Caco-2 (cell line): ENCODE measurements at regions not wholly inside any gene's neighbourhood (a gene's known extent, or its start where the extent isn't known, plus 50 kb on each side); places are given as distances from the start of the nearest gene placed in this dataset.

Source experiments
- BruUV-seq: library from RNA; stranded (reverse); fragments of 400-500 nt; replicated peaks from 2 replicates; lab custom pipeline; 2021; lab: Mats Ljungman, UMichigan
- CTCF ChIA-PET: fragments of 300-600 bp; sonication (Branson Sonifier 250); formaldehyde crosslinking; loops from one replicate; lab custom pipeline; 2022; ENCODE audit warnings: antibody characterized with exemption; lab: Charles Lee
- POLR2A ChIA-PET: fragments of 300-600 bp; sonication (Branson Sonifier 250); formaldehyde crosslinking; loops from one replicate; lab custom pipeline; 2022; ENCODE audit warnings: antibody characterized with exemption; lab: Charles Lee
- DNase-seq, 2 experiments: peaks; one replicate each; pipeline versions ENCODE4 v3.0.0 to v3.0.0-alpha.2; 2020 to 2022
- H3K27me3 ChIP-seq: replicated peaks from 2 replicates; pipeline ENCODE4 v1.6.0; 2011; ENCODE audit warnings: low read length; ENCODE audit not compliant: control insufficient read depth, insufficient read depth
- H3K36me3 ChIP-seq: 2 replicates; pipeline ENCODE4 v1.5.1; 2011; ENCODE audit warnings: low read length; ENCODE audit not compliant: control insufficient read depth, insufficient read depth
- H3K4me1 ChIP-seq: fragments of 250-450 bp; sonication (Bioruptor Pico); 2 replicates; pipeline ENCODE4 v1.5.1; 2020; ENCODE audit warnings: mild to moderate bottlenecking
- H3K4me3 ChIP-seq: 2 replicates; pipeline ENCODE4 v1.5.1; 2011; ENCODE audit warnings: low read depth, mild to moderate bottlenecking, control low read depth, low read length
- H3K9me3 ChIP-seq: fragments of 250-450 bp; sonication (Bioruptor Pico); 2 replicates; pipeline ENCODE4 v1.5.1; 2020; ENCODE audit warnings: mild to moderate bottlenecking, moderate library complexity
- H3K27ac Mint-ChIP-seq: one replicate; pipeline ENCODE4 v1.8.0; 2022; ENCODE audit warnings: mixed read lengths; ENCODE audit not compliant: unreplicated experiment
- H3K27me3 Mint-ChIP-seq: one replicate; pipeline ENCODE4 v1.8.0; 2022; ENCODE audit warnings: mixed read lengths; ENCODE audit not compliant: insufficient read depth, unreplicated experiment
- H3K36me3 Mint-ChIP-seq: one replicate; pipeline ENCODE4 v1.8.0; 2022; ENCODE audit warnings: mild to moderate bottlenecking, mixed read lengths; ENCODE audit not compliant: insufficient read depth, unreplicated experiment
- H3K4me1 Mint-ChIP-seq: one replicate; pipeline ENCODE4 v1.8.0; 2022; ENCODE audit warnings: low read depth, mixed read lengths; ENCODE audit not compliant: unreplicated experiment
- H3K4me3 Mint-ChIP-seq: one replicate; pipeline ENCODE4 v1.8.0; 2022; ENCODE audit warnings: mild to moderate bottlenecking, moderate library complexity, mixed read lengths; ENCODE audit not compliant: unreplicated experiment
- H3K9me3 Mint-ChIP-seq: one replicate; pipeline ENCODE4 v1.8.0; 2022; ENCODE audit warnings: mixed read lengths; ENCODE audit not compliant: unreplicated experiment
- CTCF ChIP-seq, 2 experiments: fragments of 200-600 bp in 1 of 2; IDR thresholded peaks; 1 replicate in 1 of 2; 2 replicates in 1 of 2; pipeline versions ENCODE4 v1.5.1 to v1.8.0; 2011 to 2022; ENCODE audit warnings: antibody characterized with exemption in 1 of 2, control low read depth in 1 of 2, inconsistent platforms in 1 of 2, low read depth in 1 of 2, low read length in 1 of 2, mild to moderate bottlenecking in 1 of 2, moderate library complexity in 1 of 2; ENCODE audit not compliant: insufficient read depth in 1 of 2, severe bottlenecking in 1 of 2, unreplicated experiment in 1 of 2
- intact Hi-C: fragments of 100-400 bp; cut with micrococcal nuclease; formaldehyde crosslinking; loops from one replicate; pipeline ENCODE4 v1.10.0; 2022; ENCODE audit not compliant: unreplicated experiment

- no peak for DNase-seq
- Mint-ChIP-seq H3K4me3 (no peak overlapping the region), H3K27ac (no peak overlapping the region), H3K4me1 (no peaks in the 10 kb centered on the region), H3K9me3 (no peaks in the 10 kb centered on the region), H3K27me3 (peaks cover 13% of the 10 kb centered on the region), H3K36me3 (no peaks in the 10 kb centered on the region)
- H3K27me3 ChIP-seq: no peaks in the 10 kb centered on the region
- CTCF ChIA-PET: no interaction called here
- no peak overlapping the region for H3K4me3 ChIP-seq
- no TSS peak for BruUV-seq
- POLR2A ChIA-PET: no interaction called here
- intact Hi-C loops: no loop called here
- no peaks in the 10 kb centered on the region for H3K9me3 ChIP-seq
- no peaks in the 10 kb centered on the region for H3K36me3 ChIP-seq
- no peak for TF ChIP-seq CTCF (IDR thresholded peaks at IDR 0.05; ENCODE audit: insufficient read depth in 1 of 2, low read depth in 1 of 2, low read length in 1 of 2, severe bottlenecking in 1 of 2, unreplicated experiment in 1 of 2)
- no peaks in the 10 kb centered on the region for H3K4me1 ChIP-seq
These were observed 467.8 kb upstream of the PFKP start for GRCh38 chr10:2599571-2599970.

- H3K9me3 ChIP-seq: no peaks in the 10 kb centered on the region
These were observed 474.8 kb upstream of the PFKP start for GRCh38 chr10:2592360-2593160.

GRCh38 chr10:2589196-2589595 is 478.2 kb upstream of the PFKP start:
- no peaks in the 10 kb centered on the region for H3K27me3 ChIP-seq
- Mint-ChIP-seq H3K27me3 (peaks cover 10% of the 10 kb centered on the region), H3K4me1 (no peaks in the 10 kb centered on the region), H3K4me3 (no peak overlapping the region), H3K27ac (no peak overlapping the region), H3K9me3 (no peaks in the 10 kb centered on the region), H3K36me3 (no peaks in the 10 kb centered on the region)
- no peak overlapping the region for H3K4me3 ChIP-seq
- no peak for TF ChIP-seq CTCF (IDR thresholded peaks at IDR 0.05; ENCODE audit: insufficient read depth in 1 of 2, low read depth in 1 of 2, low read length in 1 of 2, severe bottlenecking in 1 of 2, unreplicated experiment in 1 of 2)
- ChIA-PET POLR2A (no interaction called here), CTCF (no interaction called here)
- intact Hi-C loops: no loop called here
- H3K4me1 ChIP-seq: no peaks in the 10 kb centered on the region
- no TSS peak for BruUV-seq
- no peak for DNase-seq
- no peaks in the 10 kb centered on the region for H3K36me3 ChIP-seq
- H3K9me3 ChIP-seq: no peaks in the 10 kb centered on the region

More at GRCh38 chr10:2592360-2593160, 474.8 kb upstream of the PFKP start:
- Histone ChIP-seq H3K36me3 (no peaks in the 10 kb centered on the region), H3K4me1 (no peaks in the 10 kb centered on the region), H3K4me3 (no peak overlapping the region), H3K27me3 (no peaks in the 10 kb centered on the region)
- BruUV-seq: no TSS peak
- no peak for DNase-seq
- Mint-ChIP-seq H3K27ac (no peak overlapping the region), H3K36me3 (no peaks in the 10 kb centered on the region), H3K27me3 (peaks cover 10% of the 10 kb centered on the region), H3K9me3 (no peaks in the 10 kb centered on the region), H3K4me1 (no peaks in the 10 kb centered on the region), H3K4me3 (no peak overlapping the region)
- ChIA-PET POLR2A (no interaction called here), CTCF (no interaction called here)
- intact Hi-C loops: no loop called here
- no peak for TF ChIP-seq CTCF (IDR thresholded peaks at IDR 0.05; ENCODE audit: insufficient read depth in 1 of 2, low read depth in 1 of 2, low read length in 1 of 2, severe bottlenecking in 1 of 2, unreplicated experiment in 1 of 2)
